Activated B cell treated with CpG ODN at 0.5 μM for 24 hours (primary cell): ENCODE measurements at regions not wholly inside any gene's neighbourhood (a gene's known extent, or its start where the extent isn't known, plus 50 kb on each side); places are given as distances from the start of the nearest gene placed in this dataset.

Source experiments
- ATAC-seq: fragments of 200-7000 bp; cut with Tn5 transposase; one replicate; pipeline ENCODE4 v1.10.0; 2021; ENCODE audit warnings: low read depth, mild to moderate bottlenecking, moderate library complexity
- CTCF ChIA-PET: fragments of 350-600 bp; sonication (Branson Sonifier 250); formaldehyde crosslinking; loops from one replicate; lab custom pipeline; 2021; ENCODE audit warnings: antibody characterized with exemption; lab: Charles Lee
- POLR2A ChIA-PET: fragments of 350-600 bp; sonication (Branson Sonifier 250); formaldehyde crosslinking; loops from one replicate; lab custom pipeline; 2021; ENCODE audit warnings: antibody characterized with exemption; lab: Charles Lee
- DNase-seq: peaks from one replicate; pipeline ENCODE4 v3.0.0; 2022
- H3K27ac Mint-ChIP-seq: one replicate; pipeline ENCODE4 v1.8.0; 2020; ENCODE audit warnings: mixed read lengths
- H3K27me3 Mint-ChIP-seq: one replicate; pipeline ENCODE4 v1.8.0; 2021; ENCODE audit warnings: mixed read lengths
- H3K36me3 Mint-ChIP-seq: one replicate; pipeline ENCODE4 v1.8.0; 2021; ENCODE audit warnings: low read depth, mixed read lengths
- H3K4me1 Mint-ChIP-seq: one replicate; pipeline ENCODE4 v1.8.0; 2021; ENCODE audit warnings: mixed read lengths
- H3K4me3 Mint-ChIP-seq: one replicate; pipeline ENCODE4 v1.8.0; 2020; ENCODE audit warnings: mild to moderate bottlenecking, mixed read lengths
- H3K9me3 Mint-ChIP-seq: one replicate; pipeline ENCODE4 v1.8.0; 2020; ENCODE audit warnings: mixed read lengths
- intact Hi-C: fragments of 100-400 bp; cut with micrococcal nuclease; formaldehyde crosslinking; loops from one replicate; pipeline ENCODE4 v1.15.1; 2024
- TF ChIP-seq, protein P1 (sequence below): fragments of 200-600 bp; IDR thresholded peaks from one replicate; pipeline ENCODE4 v1.8.0; 2022; ENCODE audit warnings: antibody characterized with exemption, mild to moderate bottlenecking

GRCh38 chr1:221630236-221630635 is 111.7 kb downstream of the DUSP10 start:
- H3K27ac Mint-ChIP-seq = no peak overlapping the region
- intact Hi-C loops = no loop called here
- no peaks in the 10 kb centered on the region for H3K27me3 Mint-ChIP-seq
- ChIA-PET POLR2A (interaction anchor here (0.7 kb wide), 1 partner anchor 166 kb away, joined by 3 read pairs; no protein-coding TSS in a partner anchor), CTCF (no interaction called here)
- ATAC-seq (no peak), DNase-seq (no peak)
- H3K4me1 Mint-ChIP-seq = no peaks in the 10 kb centered on the region
- no peaks in the 10 kb centered on the region for H3K36me3 Mint-ChIP-seq
- no peak overlapping the region for H3K4me3 Mint-ChIP-seq
- TF ChIP-seq, protein P1, sequence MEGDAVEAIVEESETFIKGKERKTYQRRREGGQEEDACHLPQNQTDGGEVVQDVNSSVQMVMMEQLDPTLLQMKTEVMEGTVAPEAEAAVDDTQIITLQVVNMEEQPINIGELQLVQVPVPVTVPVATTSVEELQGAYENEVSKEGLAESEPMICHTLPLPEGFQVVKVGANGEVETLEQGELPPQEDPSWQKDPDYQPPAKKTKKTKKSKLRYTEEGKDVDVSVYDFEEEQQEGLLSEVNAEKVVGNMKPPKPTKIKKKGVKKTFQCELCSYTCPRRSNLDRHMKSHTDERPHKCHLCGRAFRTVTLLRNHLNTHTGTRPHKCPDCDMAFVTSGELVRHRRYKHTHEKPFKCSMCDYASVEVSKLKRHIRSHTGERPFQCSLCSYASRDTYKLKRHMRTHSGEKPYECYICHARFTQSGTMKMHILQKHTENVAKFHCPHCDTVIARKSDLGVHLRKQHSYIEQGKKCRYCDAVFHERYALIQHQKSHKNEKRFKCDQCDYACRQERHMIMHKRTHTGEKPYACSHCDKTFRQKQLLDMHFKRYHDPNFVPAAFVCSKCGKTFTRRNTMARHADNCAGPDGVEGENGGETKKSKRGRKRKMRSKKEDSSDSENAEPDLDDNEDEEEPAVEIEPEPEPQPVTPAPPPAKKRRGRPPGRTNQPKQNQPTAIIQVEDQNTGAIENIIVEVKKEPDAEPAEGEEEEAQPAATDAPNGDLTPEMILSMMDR = no peak
- H3K9me3 Mint-ChIP-seq = no peaks in the 10 kb centered on the region

DNA sequence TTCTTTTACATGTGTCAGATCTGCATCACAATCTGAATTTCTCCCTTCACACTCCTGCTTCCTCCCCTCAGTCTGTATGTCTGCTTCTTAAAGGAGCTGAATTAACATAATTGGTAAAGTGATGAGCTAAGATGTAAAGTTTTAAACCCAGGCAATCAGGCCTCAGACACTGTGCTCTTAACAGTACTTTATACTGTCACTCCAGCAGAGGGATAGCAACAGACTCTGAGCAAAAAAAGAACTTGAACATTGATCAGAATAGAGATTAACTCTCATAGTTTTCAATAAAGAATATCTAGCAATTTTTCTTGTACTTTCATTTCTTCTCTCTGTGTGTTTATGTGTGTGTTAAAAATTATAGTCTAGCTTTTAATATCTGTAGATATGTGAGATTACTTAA is 110.3 kb downstream of the DUSP10 start:
- H3K36me3 Mint-ChIP-seq = no peaks in the 10 kb centered on the region

DNA sequence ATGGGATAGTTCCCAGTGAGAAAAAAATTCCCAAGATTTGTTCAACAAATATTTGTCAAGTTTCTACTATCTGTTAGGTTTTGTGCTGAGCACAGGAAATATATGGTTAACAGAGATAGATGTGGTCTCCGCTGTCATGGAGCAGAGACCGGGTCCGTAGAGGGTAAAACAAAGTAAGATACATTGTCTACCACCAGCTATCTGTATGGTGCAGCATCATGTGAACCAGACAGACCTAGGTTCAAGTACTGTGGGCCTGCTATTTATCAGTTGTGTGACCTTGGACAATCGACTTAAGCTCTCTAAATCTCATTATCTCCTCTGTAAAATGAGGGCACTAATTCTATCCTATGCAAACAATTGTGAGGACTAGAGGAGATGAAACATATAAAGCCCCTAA is 109.8 kb downstream of the DUSP10 start:
- Mint-ChIP-seq H3K4me3 (no peak overlapping the region), H3K27ac (no peak overlapping the region), H3K4me1 (no peaks in the 10 kb centered on the region), H3K9me3 (no peaks in the 10 kb centered on the region), H3K36me3 (no peaks in the 10 kb centered on the region), H3K27me3 (no peaks in the 10 kb centered on the region)
- ATAC-seq (no peak), DNase-seq (no peak)
- CTCF ChIA-PET = no interaction called here
- POLR2A ChIA-PET = no interaction called here
- TF ChIP-seq, protein P1 = no peak
- intact Hi-C loops = no loop called here

More for the DNA sequence above, 110.3 kb downstream of the DUSP10 start:
- Mint-ChIP-seq H3K27ac (no peak overlapping the region), H3K27me3 (no peaks in the 10 kb centered on the region), H3K4me3 (no peak overlapping the region), H3K9me3 (no peaks in the 10 kb centered on the region), H3K4me1 (no peaks in the 10 kb centered on the region)
- DNase-seq (no peak), ATAC-seq (no peak)
- ChIA-PET POLR2A (no interaction called here), CTCF (no interaction called here)
- TF ChIP-seq, protein P1 = no peak
- intact Hi-C loops = no loop called here

DNA sequence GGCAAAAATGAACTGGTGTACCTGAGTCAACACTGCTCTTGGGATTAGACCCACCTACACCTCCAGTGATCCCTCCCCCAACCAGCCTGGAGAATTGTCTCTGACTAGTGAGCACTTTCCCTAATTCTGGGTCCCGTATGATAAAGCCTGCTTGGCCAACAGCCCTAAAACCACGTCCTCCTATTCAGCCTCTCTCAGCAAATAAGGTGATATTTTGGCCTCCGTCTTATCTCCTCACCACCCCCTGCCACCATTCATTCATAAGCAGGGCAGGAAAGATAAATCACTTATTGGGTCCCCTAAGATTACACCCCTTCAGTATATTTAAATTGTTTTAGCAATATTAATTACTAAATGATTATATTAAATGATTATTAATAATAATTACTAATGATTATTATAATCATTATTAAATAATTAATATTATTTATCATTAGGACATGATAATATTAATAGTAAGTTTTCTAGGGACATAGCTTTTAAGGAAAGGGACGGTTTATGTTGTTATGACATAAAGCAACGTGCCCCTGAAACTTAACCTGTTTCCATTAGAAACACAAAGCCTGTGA is 108.0 kb downstream of the DUSP10 start:
- Mint-ChIP-seq H3K4me3 (no peak overlapping the region), H3K27me3 (no peaks in the 10 kb centered on the region), H3K27ac (no peak overlapping the region), H3K36me3 (no peaks in the 10 kb centered on the region), H3K9me3 (no peaks in the 10 kb centered on the region), H3K4me1 (no peaks in the 10 kb centered on the region)
- intact Hi-C loops = no loop called here
- CTCF ChIA-PET = no interaction called here
- POLR2A ChIA-PET = no interaction called here
- DNase-seq = no peak
- TF ChIP-seq, protein P1 = no peak
- ATAC-seq = no peak

- no peaks in the 10 kb centered on the region for H3K27me3 Mint-ChIP-seq
- TF ChIP-seq, protein P1 = no peak
- H3K4me1 Mint-ChIP-seq = no peaks in the 10 kb centered on the region
- ATAC-seq = no peak
- DNase-seq = no peak
- intact Hi-C loops = no loop called here
- H3K36me3 Mint-ChIP-seq = no peaks in the 10 kb centered on the region
- H3K9me3 Mint-ChIP-seq = no peaks in the 10 kb centered on the region
- H3K4me3 Mint-ChIP-seq = no peak overlapping the region
- CTCF ChIA-PET = no interaction called here
- no peak overlapping the region for H3K27ac Mint-ChIP-seq
- POLR2A ChIA-PET = no interaction called here
Measured at GRCh38 chr1:221634606-221635005, 107.3 kb downstream of the DUSP10 start.
